ENCODE measurements at regions not wholly inside any gene's neighbourhood (a gene's known extent, or its start where the extent isn't known, plus 50 kb on each side); places are given as distances from the start of the nearest gene placed in this dataset.
"Not testable (repeated sequence)": the region's sequence is repeated elsewhere in the genome, so short reads cannot be mapped to it uniquely, and the experiment has no call there.

GRCh38 chr4:95949808-95950207, 109.9 kb downstream of the PDHA2 start:
- TF ChIP-seq CTCF (IDR thresholded peaks at IDR 0.05; ENCODE audit: insufficient read depth, low read depth, low read length, missing control alignments) = no peak

GRCh38 chr4:95952538-95952937, 112.6 kb downstream of the PDHA2 start:
- DNase-seq (ENCODE audit: low read depth); H3K4me3 ChIP-seq (ENCODE audit: low read length): not testable (repeated sequence)

More at GRCh38 chr4:95949808-95950207, 109.9 kb downstream of the PDHA2 start:
- no peak for DNase-seq (ENCODE audit: low read depth)
- H3K4me3 ChIP-seq (ENCODE audit: low read length) = no peak overlapping the region

- TF ChIP-seq CTCF (IDR thresholded peaks at IDR 0.05; ENCODE audit: insufficient read depth, low read depth, low read length, missing control alignments) = no peak
- DNase-seq (ENCODE audit: low read depth) = peak; percentile 47
- H3K4me3 ChIP-seq (ENCODE audit: low read length) = no peak overlapping the region
These were observed 116.2 kb downstream of the PDHA2 start for GRCh38 chr4:95956094-95956493.

GRCh38 chr4:95957054-95957453, 117.2 kb downstream of the PDHA2 start:
- no peak overlapping the region for H3K4me3 ChIP-seq (ENCODE audit: low read length)
- no peak for TF ChIP-seq CTCF (IDR thresholded peaks at IDR 0.05; ENCODE audit: insufficient read depth, low read depth, low read length, missing control alignments)
- peak; percentile 57 for DNase-seq (ENCODE audit: low read depth)

GRCh38 chr4:95957759-95958158, 117.9 kb downstream of the PDHA2 start:
- TF ChIP-seq CTCF (IDR thresholded peaks at IDR 0.05; ENCODE audit: insufficient read depth, low read depth, low read length, missing control alignments) = no peak
- no peak overlapping the region for H3K4me3 ChIP-seq (ENCODE audit: low read length)
- no peak for DNase-seq (ENCODE audit: low read depth)

- TF ChIP-seq CTCF (IDR thresholded peaks at IDR 0.05; ENCODE audit: insufficient read depth, low read depth, low read length, missing control alignments) = no peak
- DNase-seq (ENCODE audit: low read depth) = no peak
- H3K4me3 ChIP-seq (ENCODE audit: low read length) = no peak overlapping the region
These were observed 119.3 kb downstream of the PDHA2 start for GRCh38 chr4:95959182-95959581.

GRCh38 chr4:95959633-95960032, 119.7 kb downstream of the PDHA2 start:
- DNase-seq (ENCODE audit: low read depth) = no peak
- no peak overlapping the region for H3K4me3 ChIP-seq (ENCODE audit: low read length)
- no peak for TF ChIP-seq CTCF (IDR thresholded peaks at IDR 0.05; ENCODE audit: insufficient read depth, low read depth, low read length, missing control alignments)

GRCh38 chr4:95963456-95963855, 123.6 kb downstream of the PDHA2 start:
- no peak for TF ChIP-seq CTCF (IDR thresholded peaks at IDR 0.05; ENCODE audit: insufficient read depth, low read depth, low read length, missing control alignments)
- DNase-seq (ENCODE audit: low read depth) = peak; percentile 71

More at GRCh38 chr4:95963456-95963855, 123.6 kb downstream of the PDHA2 start:
- no peak overlapping the region for H3K4me3 ChIP-seq (ENCODE audit: low read length)

All from epithelial cell of esophagus (primary cell).